Type B pancreatic cell (in vitro differentiated cells): ENCODE measurements at regions not wholly inside any gene's neighbourhood (a gene's known extent, or its start where the extent isn't known, plus 50 kb on each side); places are given as distances from the start of the nearest gene placed in this dataset.
"Not testable (repeated sequence)": the region's sequence is repeated elsewhere in the genome, so short reads cannot be mapped to it uniquely, and the experiment has no call there.

Experiments used
- DNase-seq: peaks from one replicate; pipeline ENCODE4 v3.0.0; 2021; ENCODE audit warnings: mixed read lengths; ENCODE audit not compliant: unreplicated experiment; ENCODE audit errors: extremely low spot score
- H3K27ac Mint-ChIP-seq: 2 replicates; pipeline ENCODE4 v1.8.0; 2021; ENCODE audit warnings: mild to moderate bottlenecking, mixed read lengths
- H3K27me3 Mint-ChIP-seq: 2 replicates; pipeline ENCODE4 v1.8.0; 2021; ENCODE audit warnings: mixed read lengths
- H3K36me3 Mint-ChIP-seq: 2 replicates; pipeline ENCODE4 v1.8.0; 2021; ENCODE audit warnings: mixed read lengths
- H3K4me1 Mint-ChIP-seq: one replicate; pipeline ENCODE4 v1.8.0; 2021; ENCODE audit warnings: mixed read lengths; ENCODE audit not compliant: unreplicated experiment
- H3K4me3 Mint-ChIP-seq: 2 replicates; pipeline ENCODE4 v1.8.0; 2021; ENCODE audit warnings: mild to moderate bottlenecking, mixed read lengths
- H3K9me3 Mint-ChIP-seq: 2 replicates; pipeline ENCODE4 v1.8.0; 2021; ENCODE audit warnings: mixed read lengths
- CTCF ChIP-seq: fragments of 200-600 bp; sonication (generic); conservative IDR thresholded peaks from 2 replicates; pipeline ENCODE4 v1.5.0; 2021; ENCODE audit warnings: antibody characterized with exemption, mild to moderate bottlenecking

DNA sequence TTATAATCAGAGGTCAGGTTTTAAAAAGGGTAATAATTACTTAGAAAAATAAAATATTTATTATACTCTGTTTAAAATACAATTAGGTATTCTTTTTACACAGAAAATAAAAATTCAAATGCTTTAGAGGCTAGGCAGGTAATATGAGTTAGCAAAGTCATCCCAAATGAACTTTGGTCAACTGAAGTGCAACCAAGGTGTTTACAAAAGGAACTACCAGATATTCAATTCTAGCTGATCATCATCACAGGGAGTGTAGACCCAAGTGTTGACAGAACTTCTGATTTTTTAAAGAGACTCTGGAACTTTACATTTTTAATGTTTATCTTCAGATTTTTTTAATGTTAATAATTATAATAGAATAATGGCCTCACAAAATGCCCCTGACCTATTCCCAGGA lies 59.3 kb upstream of the COL5A2 start:
- Mint-ChIP-seq H3K27ac (no peak overlapping the region), H3K4me3 (no peak overlapping the region), H3K36me3 (no peaks in the 10 kb centered on the region), H3K9me3 (no peaks in the 10 kb centered on the region), H3K27me3 (no peaks in the 10 kb centered on the region), H3K4me1 (no peaks in the 10 kb centered on the region)
- DNase-seq: no peak
- no peak for TF ChIP-seq CTCF

DNA sequence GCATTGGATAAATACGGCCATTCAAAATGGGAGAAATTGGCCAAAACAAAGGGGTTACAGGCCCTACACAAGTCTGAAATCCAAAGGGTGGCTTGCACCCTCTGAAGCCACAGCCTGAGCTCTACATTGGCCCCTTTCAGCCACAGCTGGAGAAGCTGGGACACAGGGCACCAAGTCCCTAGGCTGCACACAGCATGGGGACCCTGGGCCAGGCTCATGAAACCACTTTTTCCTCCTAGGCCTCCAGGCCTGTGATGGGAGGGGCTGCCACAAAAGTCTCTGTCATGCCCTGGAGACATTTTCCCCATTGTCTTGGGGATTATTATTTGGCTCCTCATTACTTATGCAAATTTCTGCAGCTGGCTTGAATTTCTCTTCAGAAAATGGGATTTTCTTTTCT lies 64.3 kb upstream of the COL5A2 start:
- not testable (repeated sequence) for H3K4me3 Mint-ChIP-seq, H3K27me3 Mint-ChIP-seq, H3K36me3 Mint-ChIP-seq, H3K4me1 Mint-ChIP-seq, H3K27ac Mint-ChIP-seq, H3K9me3 Mint-ChIP-seq, DNase-seq

GRCh38 chr2:189247276-189247675 lies 67.7 kb upstream of the COL5A2 start:
- no peaks in the 10 kb centered on the region for H3K4me1 Mint-ChIP-seq
- no peak for DNase-seq
- H3K27ac Mint-ChIP-seq: no peak overlapping the region
- peaks cover 7% of the 10 kb centered on the region for H3K9me3 Mint-ChIP-seq
- no peaks in the 10 kb centered on the region for H3K27me3 Mint-ChIP-seq
- H3K4me3 Mint-ChIP-seq: no peak overlapping the region
- no peaks in the 10 kb centered on the region for H3K36me3 Mint-ChIP-seq
- TF ChIP-seq CTCF: no peak

- Mint-ChIP-seq H3K4me3 (no peak overlapping the region), H3K27me3 (no peaks in the 10 kb centered on the region), H3K27ac (no peak overlapping the region), H3K36me3 (no peaks in the 10 kb centered on the region), H3K4me1 (no peaks in the 10 kb centered on the region), H3K9me3 (peaks cover 7% of the 10 kb centered on the region)
- DNase-seq: no peak
- TF ChIP-seq CTCF: no peak
Measured at GRCh38 chr2:189248141-189248540, 68.6 kb upstream of the COL5A2 start.

GRCh38 chr2:189249171-189249570 lies 69.6 kb upstream of the COL5A2 start:
- Mint-ChIP-seq H3K4me3 (no peak overlapping the region), H3K4me1 (peaks cover 10% of the 10 kb centered on the region), H3K36me3 (no peaks in the 10 kb centered on the region), H3K9me3 (peaks cover 5% of the 10 kb centered on the region), H3K27me3 (no peaks in the 10 kb centered on the region), H3K27ac (no peak overlapping the region)
- no peak for DNase-seq
- TF ChIP-seq CTCF: no peak

- no peaks in the 10 kb centered on the region for H3K27me3 Mint-ChIP-seq
- peaks cover 17% of the 10 kb centered on the region for H3K4me1 Mint-ChIP-seq
- H3K9me3 Mint-ChIP-seq: no peaks in the 10 kb centered on the region
- no peak for DNase-seq
- no peak overlapping the region for H3K4me3 Mint-ChIP-seq
- no peak overlapping the region for H3K27ac Mint-ChIP-seq
- TF ChIP-seq CTCF: no peak
- no peaks in the 10 kb centered on the region for H3K36me3 Mint-ChIP-seq
Measured at GRCh38 chr2:189249901-189250300, 70.3 kb upstream of the COL5A2 start.
